ENCODE measurements at regions not wholly inside any gene's neighbourhood (a gene's known extent, or its start where the extent isn't known, plus 50 kb on each side); places are given as distances from the start of the nearest gene placed in this dataset.

DNA sequence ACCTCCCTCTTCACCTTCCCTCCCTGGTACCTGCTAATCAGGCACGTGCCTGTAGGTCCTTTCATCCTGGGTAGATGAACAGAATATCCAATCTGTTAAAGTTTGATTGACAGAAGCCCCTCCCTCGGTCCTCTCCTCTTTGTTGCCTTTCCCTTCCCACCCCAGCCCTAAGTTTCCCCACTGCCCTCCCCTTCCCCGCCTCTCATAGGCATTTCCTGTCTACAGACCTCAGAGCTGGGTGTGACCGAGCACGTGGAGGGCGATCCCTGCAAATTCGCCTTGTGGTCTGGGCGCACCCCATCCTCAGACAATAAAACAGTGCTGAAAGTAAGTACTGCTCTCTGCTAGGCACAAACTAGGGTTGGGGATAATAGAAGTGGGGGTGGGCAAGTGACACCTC, 239.2 kb upstream of the UMPS start (continued):
- TF ChIP-seq, protein P1, sequence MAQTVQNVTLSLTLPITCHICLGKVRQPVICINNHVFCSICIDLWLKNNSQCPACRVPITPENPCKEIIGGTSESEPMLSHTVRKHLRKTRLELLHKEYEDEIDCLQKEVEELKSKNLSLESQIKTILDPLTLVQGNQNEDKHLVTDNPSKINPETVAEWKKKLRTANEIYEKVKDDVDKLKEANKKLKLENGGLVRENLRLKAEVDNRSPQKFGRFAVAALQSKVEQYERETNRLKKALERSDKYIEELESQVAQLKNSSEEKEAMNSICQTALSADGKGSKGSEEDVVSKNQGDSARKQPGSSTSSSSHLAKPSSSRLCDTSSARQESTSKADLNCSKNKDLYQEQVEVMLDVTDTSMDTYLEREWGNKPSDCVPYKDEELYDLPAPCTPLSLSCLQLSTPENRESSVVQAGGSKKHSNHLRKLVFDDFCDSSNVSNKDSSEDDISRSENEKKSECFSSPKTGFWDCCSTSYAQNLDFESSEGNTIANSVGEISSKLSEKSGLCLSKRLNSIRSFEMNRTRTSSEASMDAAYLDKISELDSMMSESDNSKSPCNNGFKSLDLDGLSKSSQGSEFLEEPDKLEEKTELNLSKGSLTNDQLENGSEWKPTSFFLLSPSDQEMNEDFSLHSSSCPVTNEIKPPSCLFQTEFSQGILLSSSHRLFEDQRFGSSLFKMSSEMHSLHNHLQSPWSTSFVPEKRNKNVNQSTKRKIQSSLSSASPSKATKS (CRISPR knock-in tag; IDR thresholded peaks at IDR 0.05): no peak
- TF ChIP-seq ZNF44 (CRISPR knock-in tag; IDR thresholded peaks at IDR 0.05): no peak
- TF ChIP-seq ZNF629 (CRISPR knock-in tag; conservative IDR thresholded peaks at IDR 0.05): no peak
- TF ChIP-seq TOE1 (CRISPR knock-in tag; IDR thresholded peaks at IDR 0.05): no peak

DNA sequence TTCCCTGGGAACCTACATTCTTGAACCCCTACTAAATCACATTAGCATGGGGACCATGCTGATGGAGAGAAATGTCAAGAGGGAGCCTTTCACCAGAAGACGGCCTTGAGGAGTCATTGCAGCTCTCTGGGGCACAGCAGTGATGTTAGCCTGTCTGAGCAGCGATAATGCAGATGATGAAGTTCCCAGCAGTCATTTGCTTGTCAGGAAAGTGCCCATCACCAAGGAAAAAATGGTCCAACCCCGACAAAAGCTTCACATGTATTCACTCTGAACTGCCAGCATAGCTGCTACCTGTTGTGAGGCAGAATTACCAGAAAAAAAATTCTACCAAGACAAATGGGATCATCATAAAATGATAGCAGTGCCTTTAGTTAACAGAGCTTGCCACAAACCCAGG, 238.4 kb upstream of the UMPS start:
- H3K36me3 ChIP-seq (replicated peaks in 1 of 2; ENCODE audit: control insufficient read depth in 1 of 2, insufficient read depth in 2 of 2, low read length in 2 of 2): no peaks in the 10 kb centered on the region
- H3K4me2 ChIP-seq (ENCODE audit: low read depth, low read length): no peak overlapping the region
- H3K27me3 ChIP-seq (ENCODE audit: control insufficient read depth in 1 of 2, insufficient read depth in 2 of 2, low read length in 2 of 2): peaks cover 1 to 20% of the 10 kb centered on the region in 2 experiments; a peak in 2 of 5 replicates
- H4K20me1 ChIP-seq (ENCODE audit: insufficient read depth, low read length): no peaks in the 10 kb centered on the region
- FAIRE-seq: no peak
- CTCF ChIA-PET (ENCODE audit: low intra/inter-chr PET ratio, low total read pairs): interaction anchor here (1.5 to 2.5 kb wide), 3 partner anchors 35 to 68 kb away, joined by 4 to 47 read pairs (median 27); no protein-coding TSS in a partner anchor
- intact Hi-C loops (cut with micrococcal nuclease; ENCODE audit: unreplicated experiment) (no loop called here), in situ Hi-C loops (cut with HindIII; ENCODE audit: extremely low pct_ligation_motif_present, low pct_unique_long_range_greater_than_20kb) (loop anchor here (5.0 kb wide), 1 partner anchor 60 kb away; no protein-coding TSS in a partner anchor)
- H3K4me3 ChIP-seq (replicated peaks in 1 of 3; ENCODE audit: insufficient read depth in 1 of 3, low read depth in 2 of 3, low read length in 3 of 3): no peak overlapping the region
- no peak overlapping the region for H2AFZ ChIP-seq (ENCODE audit: low read length)
- H3K4me1 ChIP-seq (ENCODE audit: insufficient read depth, low read length): no peaks in the 10 kb centered on the region
- H3K9me3 ChIP-seq (ENCODE audit: low read length): no peaks in the 10 kb centered on the region
- H3K9ac ChIP-seq (ENCODE audit: insufficient read depth, low read depth, low read length): no peak overlapping the region
- DNase-seq (ENCODE audit: low spot score): no peak
- no peak for ATAC-seq
- POLR2A ChIA-PET: no interaction called here
- no peaks in the 10 kb centered on the region for H3K79me2 ChIP-seq (ENCODE audit: insufficient read depth, low read length)
- TF ChIP-seq ZNF350 (CRISPR knock-in tag; IDR thresholded peaks at IDR 0.05; ENCODE audit: borderline replicate concordance, low read depth) (no peak), ZNF776 (CRISPR knock-in tag; IDR thresholded peaks at IDR 0.05) (no peak), EEA1 (CRISPR knock-in tag; IDR thresholded peaks at IDR 0.05; ENCODE audit: borderline replicate concordance) (no peak), MTF2 (CRISPR knock-in tag; IDR thresholded peaks at IDR 0.05; ENCODE audit: borderline replicate concordance) (no peak), RARA (CRISPR knock-in tag; IDR thresholded peaks at IDR 0.05) (no peak), PRPF4 (IDR thresholded peaks at IDR 0.05; ENCODE audit: low read depth, low read length, poor library complexity, severe bottlenecking) (no peak)
- TF ChIP-seq, protein P2, sequence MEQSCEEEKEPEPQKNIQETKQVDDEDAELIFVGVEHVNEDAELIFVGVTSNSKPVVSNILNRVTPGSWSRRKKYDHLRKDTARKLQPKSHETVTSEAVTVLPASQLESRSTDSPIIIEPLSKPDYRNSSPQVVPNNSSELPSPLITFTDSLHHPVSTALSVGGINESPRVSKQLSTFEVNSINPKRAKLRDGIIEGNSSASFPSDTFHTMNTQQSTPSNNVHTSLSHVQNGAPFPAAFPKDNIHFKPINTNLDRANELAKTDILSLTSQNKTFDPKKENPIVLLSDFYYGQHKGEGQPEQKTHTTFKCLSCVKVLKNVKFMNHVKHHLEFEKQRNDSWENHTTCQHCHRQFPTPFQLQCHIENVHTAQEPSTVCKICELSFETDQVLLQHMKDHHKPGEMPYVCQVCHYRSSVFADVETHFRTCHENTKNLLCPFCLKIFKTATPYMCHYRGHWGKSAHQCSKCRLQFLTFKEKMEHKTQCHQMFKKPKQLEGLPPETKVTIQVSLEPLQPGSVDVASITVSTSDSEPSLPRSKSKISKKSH (CRISPR knock-in tag; IDR thresholded peaks at IDR 0.05; ENCODE audit: borderline replicate concordance): no peak
- no peak overlapping the region for H3K27ac ChIP-seq (ENCODE audit: extremely low read length, insufficient read depth, low read length)
- 0% methylated on average over 3 of the region's 3 CpGs for WGBS (ENCODE audit: low lambda C conversion rate)
- BruUV-seq (replicated peaks): no TSS peak

All from HepG2 (cell line).